Thoracic aorta (tissue), 2 donors: ENCODE measurements at regions not wholly inside any gene's neighbourhood (a gene's known extent, or its start where the extent isn't known, plus 50 kb on each side); places are given as distances from the start of the nearest gene placed in this dataset.

ENCODE experiments used
- ATAC-seq: fragments of 150-250 bp; one replicate; pipeline ENCODE4 v1.8.0; 2017; ENCODE audit warnings: low read depth; ENCODE audit not compliant: insufficient number of reproducible peaks, low FRiP score
- DNase-seq: peaks from one replicate; pipeline ENCODE4 v3.0.0-alpha.2; 2020; ENCODE audit warnings: low spot score
- H3K27ac ChIP-seq, 2 donors: fragments of 200-600 bp; sonication (generic); 1 replicate in 1 of 2; 2 replicates in 1 of 2; pipeline ENCODE4 v1.5.1; 2016; ENCODE audit warnings: mild to moderate bottlenecking in 2 of 2, moderate library complexity in 2 of 2
- H3K27me3 ChIP-seq: fragments of 200-600 bp; sonication (generic); replicated peaks from 2 replicates; pipeline ENCODE4 v1.6.0; 2016; ENCODE audit warnings: mild to moderate bottlenecking; ENCODE audit not compliant: insufficient read depth
- H3K36me3 ChIP-seq: fragments of 200-600 bp; sonication (generic); one replicate; pipeline ENCODE4 v1.5.1; 2016
- H3K4me1 ChIP-seq, 2 donors: fragments of 200-600 bp; sonication (generic); 1 replicate in 1 of 2; 2 replicates in 1 of 2; pipeline versions ENCODE4 v1.5.1 to v1.6.0; 2016; ENCODE audit warnings: low read depth in 2 of 2, mild to moderate bottlenecking in 1 of 2; ENCODE audit not compliant: control insufficient read depth in 1 of 2
- H3K4me3 ChIP-seq: fragments of 200-600 bp; sonication (generic); 2 replicates; pipeline ENCODE4 v1.5.1; 2016; ENCODE audit warnings: mild to moderate bottlenecking
- H3K9me3 ChIP-seq: fragments of 200-600 bp; sonication (generic); 2 replicates; pipeline ENCODE4 v1.5.1; 2016
- TF ChIP-seq, protein P1 (sequence below): fragments of 200-600 bp; sonication (generic); IDR thresholded peaks from one replicate; pipeline ENCODE4 v1.5.1; 2019; ENCODE audit warnings: antibody characterized with exemption

DNA sequence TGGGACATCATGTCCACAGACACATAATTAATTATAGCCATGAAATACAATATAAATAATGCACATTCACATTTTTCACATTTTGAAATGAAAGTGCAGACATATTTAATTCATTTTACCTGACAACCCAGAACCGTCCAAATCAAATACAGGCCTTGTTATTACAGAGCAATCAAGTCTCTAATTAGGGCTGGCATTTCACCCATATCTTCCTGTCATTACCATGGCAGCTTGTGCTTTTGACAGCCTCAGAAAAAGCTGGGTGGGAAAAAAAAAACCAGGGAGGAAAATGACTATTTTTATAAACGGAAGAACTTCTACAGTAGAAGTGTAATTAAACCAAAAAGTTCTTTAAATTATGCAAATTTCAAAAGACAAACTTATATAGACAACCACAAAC lies 436.4 kb downstream of the FBXO15 start:
- DNase-seq (no peak), ATAC-seq (no peak)
- H3K9me3 ChIP-seq = no peaks in the 10 kb centered on the region
- H3K27me3 ChIP-seq = no peaks in the 10 kb centered on the region
- no peak overlapping the region for H3K4me3 ChIP-seq
- H3K4me1 ChIP-seq = no peaks in the 10 kb centered on the region
- H3K27ac ChIP-seq = no peak overlapping the region
- TF ChIP-seq, protein P1, sequence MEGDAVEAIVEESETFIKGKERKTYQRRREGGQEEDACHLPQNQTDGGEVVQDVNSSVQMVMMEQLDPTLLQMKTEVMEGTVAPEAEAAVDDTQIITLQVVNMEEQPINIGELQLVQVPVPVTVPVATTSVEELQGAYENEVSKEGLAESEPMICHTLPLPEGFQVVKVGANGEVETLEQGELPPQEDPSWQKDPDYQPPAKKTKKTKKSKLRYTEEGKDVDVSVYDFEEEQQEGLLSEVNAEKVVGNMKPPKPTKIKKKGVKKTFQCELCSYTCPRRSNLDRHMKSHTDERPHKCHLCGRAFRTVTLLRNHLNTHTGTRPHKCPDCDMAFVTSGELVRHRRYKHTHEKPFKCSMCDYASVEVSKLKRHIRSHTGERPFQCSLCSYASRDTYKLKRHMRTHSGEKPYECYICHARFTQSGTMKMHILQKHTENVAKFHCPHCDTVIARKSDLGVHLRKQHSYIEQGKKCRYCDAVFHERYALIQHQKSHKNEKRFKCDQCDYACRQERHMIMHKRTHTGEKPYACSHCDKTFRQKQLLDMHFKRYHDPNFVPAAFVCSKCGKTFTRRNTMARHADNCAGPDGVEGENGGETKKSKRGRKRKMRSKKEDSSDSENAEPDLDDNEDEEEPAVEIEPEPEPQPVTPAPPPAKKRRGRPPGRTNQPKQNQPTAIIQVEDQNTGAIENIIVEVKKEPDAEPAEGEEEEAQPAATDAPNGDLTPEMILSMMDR = no peak
- H3K36me3 ChIP-seq = no peaks in the 10 kb centered on the region

DNA sequence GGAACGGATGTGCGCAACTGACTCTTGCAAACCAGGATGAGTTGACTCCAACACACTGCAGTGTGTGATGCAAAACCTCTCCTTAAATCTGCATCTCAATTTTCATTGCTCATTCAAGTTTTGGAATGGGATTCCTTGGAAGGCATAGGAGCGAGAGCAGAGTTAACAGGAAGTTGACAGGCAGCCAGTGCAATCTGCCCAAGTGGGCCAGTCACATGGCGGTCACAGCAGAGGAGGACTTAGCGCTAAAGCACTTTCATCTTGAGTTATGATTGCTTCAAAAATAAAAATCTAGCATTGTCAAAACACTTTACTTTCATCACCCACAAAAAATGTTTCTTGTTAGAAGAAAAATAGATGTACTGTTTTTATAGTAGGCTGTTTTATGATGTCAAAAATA lies 439.0 kb downstream of the FBXO15 start:
- no peaks in the 10 kb centered on the region for H3K9me3 ChIP-seq
- no peaks in the 10 kb centered on the region for H3K4me1 ChIP-seq
- TF ChIP-seq, protein P1 = no peak
- no peak overlapping the region for H3K27ac ChIP-seq
- no peaks in the 10 kb centered on the region for H3K27me3 ChIP-seq
- no peaks in the 10 kb centered on the region for H3K36me3 ChIP-seq
- no peak for ATAC-seq
- no peak overlapping the region for H3K4me3 ChIP-seq
- no peak for DNase-seq

DNA sequence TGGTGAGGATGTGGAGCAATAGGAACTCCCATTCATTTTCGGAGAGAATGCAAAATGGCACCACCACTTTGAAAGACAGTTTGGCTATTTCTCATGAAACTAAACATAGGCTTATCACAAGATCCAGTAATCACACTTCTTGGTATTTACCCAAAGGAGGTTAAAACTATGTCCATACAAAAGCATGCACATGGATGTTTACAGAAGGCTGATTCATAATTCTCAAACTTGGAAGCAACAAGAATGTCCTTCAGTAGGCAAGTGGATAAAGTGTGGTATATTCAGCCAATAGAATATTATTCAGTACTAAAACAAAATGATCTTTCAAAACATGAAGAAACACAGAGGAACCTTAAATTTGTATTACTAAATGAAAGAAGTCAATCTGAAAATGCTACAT lies 440.6 kb downstream of the FBXO15 start:
- Histone ChIP-seq H3K27ac (no peak overlapping the region), H3K4me3 (no peak overlapping the region), H3K27me3 (no peaks in the 10 kb centered on the region), H3K36me3 (no peaks in the 10 kb centered on the region), H3K9me3 (no peaks in the 10 kb centered on the region), H3K4me1 (no peaks in the 10 kb centered on the region)
- ATAC-seq = no peak
- DNase-seq = no peak
- TF ChIP-seq, protein P1 = no peak

DNA sequence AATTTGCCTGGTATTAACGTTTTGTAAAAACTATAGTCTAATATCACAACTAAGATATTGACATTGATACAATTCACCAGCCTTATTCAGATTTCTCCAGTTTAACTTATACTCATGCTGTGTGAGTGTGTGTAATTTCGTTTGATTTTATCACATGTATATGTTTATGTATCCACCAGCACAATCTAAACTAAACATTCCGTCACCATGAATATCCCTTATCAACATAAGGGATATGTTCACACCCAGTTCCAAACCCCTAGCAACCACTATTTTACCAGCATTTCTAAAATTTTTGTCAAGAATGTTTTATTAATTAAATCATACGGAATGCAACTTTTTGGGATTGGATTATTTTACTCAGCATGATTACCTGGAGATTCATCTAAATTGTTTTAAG lies 450.3 kb downstream of the FBXO15 start:
- Histone ChIP-seq H3K36me3 (no peaks in the 10 kb centered on the region), H3K4me1 (no peaks in the 10 kb centered on the region), H3K4me3 (no peak overlapping the region), H3K9me3 (no peaks in the 10 kb centered on the region), H3K27me3 (no peaks in the 10 kb centered on the region), H3K27ac (no peak overlapping the region)
- DNase-seq = no peak
- TF ChIP-seq, protein P1 = no peak
- no peak for ATAC-seq

DNA sequence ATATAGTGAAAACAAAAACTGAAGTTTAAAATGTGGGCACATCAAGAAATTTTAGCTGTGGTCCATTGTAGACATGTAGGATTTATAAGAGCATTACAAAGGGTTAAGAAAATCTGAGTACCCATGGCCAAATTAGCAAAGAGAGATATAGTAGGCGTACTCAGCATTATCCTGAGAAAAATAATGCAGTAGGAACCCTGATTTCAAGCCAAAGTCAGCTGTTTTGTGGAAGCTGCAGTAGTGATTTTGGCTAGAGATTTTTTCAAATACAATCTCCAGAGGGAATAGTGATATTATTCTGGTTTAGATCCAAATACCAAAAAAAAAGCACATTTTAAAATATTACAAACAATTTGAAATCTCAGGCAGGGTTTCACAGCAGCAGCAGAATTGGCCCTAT lies 450.9 kb downstream of the FBXO15 start:
- no peaks in the 10 kb centered on the region for H3K9me3 ChIP-seq
- no peaks in the 10 kb centered on the region for H3K27me3 ChIP-seq
- TF ChIP-seq, protein P1 = no peak
- no peaks in the 10 kb centered on the region for H3K4me1 ChIP-seq
- no peak for ATAC-seq
- no peak overlapping the region for H3K4me3 ChIP-seq
- DNase-seq = no peak
- H3K36me3 ChIP-seq = no peaks in the 10 kb centered on the region
- no peak overlapping the region for H3K27ac ChIP-seq
